ENCODE measurements at regions not wholly inside any gene's neighbourhood (a gene's known extent, or its start where the extent isn't known, plus 50 kb on each side); places are given as distances from the start of the nearest gene placed in this dataset.

- Histone ChIP-seq H3K4me1 (replicated peaks) (no peaks in the 10 kb centered on the region), H3K27me3 (replicated peaks; ENCODE audit: insufficient read depth) (no peaks in the 10 kb centered on the region), H3K4me3 (no peak overlapping the region), H3K27ac (no peak overlapping the region), H3K36me3 (no peaks in the 10 kb centered on the region), H3K9me3 (no peaks in the 10 kb centered on the region)
- no peak for DNase-seq (ENCODE audit: low spot score)
- no peak for TF ChIP-seq CTCF (IDR thresholded peaks at IDR 0.05)
- no peak for TF ChIP-seq POLR2A (IDR thresholded peaks at IDR 0.05)
- TF ChIP-seq POLR2AphosphoS5 (IDR thresholded peaks at IDR 0.05): no peak
- WGBS: 100% methylated on average over 1 of the region's 1 CpG
- intact Hi-C loops (cut with DNase I): loop anchor here (5.0 to 10.0 kb wide), 3 partner anchors 86 to 234 kb away; partner anchors contain the start of gene IRS2
Observed at GRCh38 chr13:109872864-109873263, 86.5 kb upstream of the IRS2 start.

GRCh38 chr13:109870696-109871370 is 84.5 kb upstream of the IRS2 start:
- no peak overlapping the region for H3K27ac ChIP-seq
- H3K27me3 ChIP-seq (replicated peaks; ENCODE audit: insufficient read depth): no peaks in the 10 kb centered on the region
- H3K36me3 ChIP-seq: no peaks in the 10 kb centered on the region
- TF ChIP-seq POLR2AphosphoS5 (IDR thresholded peaks at IDR 0.05) (no peak), CTCF (IDR thresholded peaks at IDR 0.05) (no peak), POLR2A (IDR thresholded peaks at IDR 0.05) (no peak)
- 93% methylated on average over 9 of the region's 9 CpGs for WGBS
- H3K4me3 ChIP-seq: no peak overlapping the region
- no peaks in the 10 kb centered on the region for H3K4me1 ChIP-seq (replicated peaks)
- H3K9me3 ChIP-seq: no peaks in the 10 kb centered on the region
- intact Hi-C loops (cut with DNase I): loop anchor here (5.0 to 10.0 kb wide), 3 partner anchors 84 to 236 kb away; partner anchors contain the start of gene IRS2
- DNase-seq (ENCODE audit: low spot score): no peak

- DNase-seq (ENCODE audit: low spot score): no peak
- Histone ChIP-seq H3K4me3 (no peak overlapping the region), H3K27me3 (replicated peaks; ENCODE audit: insufficient read depth) (no peaks in the 10 kb centered on the region), H3K9me3 (no peaks in the 10 kb centered on the region), H3K4me1 (replicated peaks) (no peaks in the 10 kb centered on the region), H3K27ac (peak overlapping the region in 1 of 2 donors; percentile 60), H3K36me3 (no peaks in the 10 kb centered on the region)
- 88% methylated on average over 6 of the region's 6 CpGs for WGBS
- intact Hi-C loops (cut with DNase I): loop anchor here (5.0 to 10.0 kb wide), 3 partner anchors 83 to 237 kb away; partner anchors contain the start of gene IRS2
- TF ChIP-seq CTCF (IDR thresholded peaks at IDR 0.05): no peak
- no peak for TF ChIP-seq POLR2A (IDR thresholded peaks at IDR 0.05)
- TF ChIP-seq POLR2AphosphoS5 (IDR thresholded peaks at IDR 0.05): no peak
Observed at GRCh38 chr13:109870274-109870673, 83.9 kb upstream of the IRS2 start.

GRCh38 chr13:109869312-109870237 is 83.2 kb upstream of the IRS2 start:
- TF ChIP-seq POLR2AphosphoS5 (IDR thresholded peaks at IDR 0.05) (no peak), CTCF (IDR thresholded peaks at IDR 0.05) (peak in 1 of 4 experiments; percentile 39), POLR2A (IDR thresholded peaks at IDR 0.05) (no peak)
- Histone ChIP-seq H3K36me3 (no peaks in the 10 kb centered on the region), H3K9me3 (no peaks in the 10 kb centered on the region), H3K4me3 (peak overlapping the region; percentile 8 to 28), H3K27ac (peak overlapping the region in 1 of 2 donors; percentile 60), H3K4me1 (replicated peaks) (no peaks in the 10 kb centered on the region), H3K27me3 (replicated peaks; ENCODE audit: insufficient read depth) (no peaks in the 10 kb centered on the region)
- 50% methylated on average over 43 of the region's 43 CpGs for WGBS
- DNase-seq (ENCODE audit: low spot score): peak; percentile 36
- intact Hi-C loops (cut with DNase I): loop anchor here (5.0 to 10.0 kb wide), 3 partner anchors 82 to 238 kb away; partner anchors contain the start of gene IRS2
